HG02970 (cell line): ENCODE measurements at regions not wholly inside any gene's neighbourhood (a gene's known extent, or its start where the extent isn't known, plus 50 kb on each side); places are given as distances from the start of the nearest gene placed in this dataset.
A peak's percentile ranks its signal among the peaks of the same experiment; 100 is the strongest.
"Not testable (repeated sequence)": the region's sequence is repeated elsewhere in the genome, so short reads cannot be mapped to it uniquely, and the experiment has no call there.

ENCODE experiments used
- ATAC-seq: cut with Tn5 transposase; IDR thresholded peaks from one replicate; pipeline ENCODE4 v1.9.1; 2021; ENCODE audit warnings: mild to moderate bottlenecking, moderate library complexity, moderate number of reproducible peaks; ENCODE audit not compliant: unreplicated experiment, low FRiP score

DNA sequence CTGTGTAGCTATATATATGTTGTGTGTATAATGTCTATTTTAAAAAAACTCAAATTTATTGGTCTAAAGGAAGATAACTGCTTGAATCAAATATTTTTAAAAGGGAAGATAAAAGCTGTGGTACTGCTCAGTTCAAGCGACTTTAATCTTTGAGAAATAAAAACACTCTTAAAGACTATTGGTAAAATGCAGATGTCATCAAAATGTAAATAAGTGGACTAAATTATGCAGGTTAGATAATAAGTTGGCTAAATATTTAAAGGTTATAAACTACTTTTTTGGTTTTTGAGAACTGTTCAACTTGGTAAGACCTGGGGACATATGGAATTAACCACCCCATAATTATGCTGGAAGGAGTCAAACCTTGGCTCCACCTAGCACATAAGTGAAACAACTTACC lies 144.7 kb upstream of the ITM2A start:
- no peak for ATAC-seq

DNA sequence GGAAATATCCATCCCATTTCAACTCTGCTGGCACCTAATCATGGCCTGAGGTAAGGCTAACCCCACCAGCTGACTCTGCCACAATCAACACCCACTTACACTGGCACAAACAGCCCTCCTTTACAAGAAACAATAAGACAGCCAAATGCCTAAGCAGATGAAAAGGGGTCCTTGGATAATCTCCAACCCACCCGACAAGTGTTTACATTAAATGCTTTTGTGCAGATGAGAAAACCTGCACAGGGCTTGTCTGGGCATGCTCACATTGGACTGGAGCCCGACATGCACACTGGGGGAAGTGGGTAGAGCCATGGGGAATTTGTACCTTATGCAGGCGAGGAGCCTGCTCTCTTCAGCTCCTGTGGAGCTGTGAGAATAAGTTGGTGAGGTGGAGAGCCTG lies 138.9 kb upstream of the ITM2A start:
- ATAC-seq: no peak

DNA sequence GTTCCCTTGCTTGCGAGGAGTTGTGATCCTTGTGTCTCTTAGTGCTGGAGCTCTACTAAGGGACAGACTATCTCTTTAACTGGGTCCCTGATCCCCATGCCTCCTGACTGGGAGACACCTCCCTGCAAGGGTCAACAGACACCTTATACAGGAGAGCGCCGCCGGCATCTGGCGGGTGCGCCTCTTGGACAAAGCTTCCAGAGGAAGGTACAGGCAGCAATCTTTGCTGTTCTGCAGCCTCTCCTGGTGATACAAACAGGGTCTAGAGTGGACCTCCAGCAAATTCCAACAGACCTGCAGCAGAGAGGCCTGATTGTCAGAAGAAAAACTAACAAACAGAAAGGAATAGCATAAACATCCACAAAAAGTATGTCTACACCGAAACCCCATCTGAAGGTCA lies 115.6 kb upstream of the ITM2A start:
- ATAC-seq: no peak

DNA sequence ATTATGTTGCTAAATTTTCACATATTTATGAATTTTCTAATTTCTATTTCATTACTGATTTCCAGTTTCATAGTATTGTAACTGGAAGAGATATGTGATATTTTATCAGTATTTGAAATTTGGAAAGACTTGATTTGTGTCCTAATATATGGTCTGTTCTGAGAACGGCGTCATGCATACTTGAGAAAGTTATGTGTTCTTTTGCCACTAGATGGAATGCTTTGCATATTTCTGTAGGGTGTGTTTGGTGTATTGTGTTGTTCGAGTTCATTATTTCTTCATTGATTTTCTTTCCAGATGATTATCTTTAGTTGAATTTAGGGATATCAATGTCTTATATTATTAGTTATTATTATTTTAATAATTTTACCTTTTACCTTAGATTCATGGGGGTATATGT lies 110.6 kb upstream of the ITM2A start:
- no peak for ATAC-seq

DNA sequence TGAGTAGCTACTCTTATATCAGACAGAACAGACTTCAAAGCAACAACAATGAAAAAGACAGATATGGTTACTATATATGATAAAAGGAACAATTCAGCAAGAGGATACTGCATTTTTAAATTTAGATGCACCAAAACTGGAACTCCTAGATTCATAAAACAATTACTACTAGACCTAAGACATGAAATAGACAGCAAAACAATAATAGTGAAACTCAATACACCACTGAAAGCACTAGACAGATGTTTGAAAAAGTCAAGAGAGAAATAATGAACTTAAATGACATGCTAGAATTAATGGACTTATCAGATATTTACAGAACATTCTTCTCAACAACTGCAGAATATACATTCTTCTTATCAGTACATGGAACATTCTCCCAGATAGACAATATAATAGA lies 99.5 kb upstream of the ITM2A start:
- ATAC-seq: no peak

DNA sequence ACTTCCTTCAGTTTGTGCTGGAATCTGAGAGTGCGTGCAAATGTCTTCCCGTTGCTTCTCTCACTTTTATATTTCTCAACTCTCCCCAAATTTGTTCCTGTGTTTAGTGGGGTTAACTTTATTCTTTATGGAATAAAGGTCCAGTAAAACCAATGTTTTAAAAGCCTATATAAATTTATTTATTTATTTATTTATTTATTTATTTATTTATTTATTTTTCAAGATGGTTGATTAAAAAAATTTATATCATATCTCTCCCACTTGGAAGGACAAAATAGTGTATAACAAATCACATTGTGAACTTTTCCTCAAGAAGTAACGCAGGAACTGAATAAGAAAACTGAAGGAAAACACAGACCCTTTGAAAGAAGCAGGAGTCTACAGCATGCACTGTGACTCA lies 95.3 kb upstream of the ITM2A start:
- no peak for ATAC-seq

DNA sequence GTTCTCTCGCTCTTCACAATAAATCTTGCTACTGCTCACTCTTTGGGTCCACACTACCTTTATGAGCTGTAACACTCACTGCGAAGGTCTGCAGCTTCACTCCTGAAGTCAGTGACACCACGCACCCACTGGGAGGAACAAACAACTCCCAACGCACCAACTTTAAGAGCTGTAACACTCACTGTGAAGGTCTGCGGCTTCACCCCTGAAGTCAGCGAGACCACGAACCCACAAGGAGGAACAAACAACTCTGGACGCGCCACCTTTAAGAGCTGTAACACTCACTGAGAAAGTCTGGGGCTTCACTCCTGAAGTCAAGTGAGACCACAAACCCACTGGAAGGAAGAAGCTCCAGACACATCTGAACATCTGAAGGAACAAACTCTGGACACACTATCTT lies 89.5 kb upstream of the ITM2A start:
- ATAC-seq: not testable (repeated sequence)

DNA sequence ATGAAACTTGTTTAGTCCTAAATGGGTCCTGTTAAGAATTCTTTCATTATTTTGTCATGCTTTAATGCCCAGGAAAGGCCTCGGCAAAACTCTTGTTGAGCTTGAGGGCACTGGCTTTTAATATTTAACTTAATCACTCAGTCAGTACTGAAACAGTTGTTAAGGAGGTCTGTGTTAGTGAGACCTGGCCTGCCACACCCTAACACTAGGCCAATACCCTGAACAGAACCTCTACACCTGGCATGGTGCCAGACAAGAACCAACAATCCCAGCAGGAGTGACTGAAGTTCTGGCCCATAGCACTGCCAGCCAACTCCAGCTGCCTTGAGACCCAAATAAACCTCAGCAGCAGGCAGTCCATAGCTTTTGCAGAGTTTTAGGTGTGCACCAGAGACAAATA lies 85.7 kb upstream of the ITM2A start:
- peak; percentile 51 for ATAC-seq

DNA sequence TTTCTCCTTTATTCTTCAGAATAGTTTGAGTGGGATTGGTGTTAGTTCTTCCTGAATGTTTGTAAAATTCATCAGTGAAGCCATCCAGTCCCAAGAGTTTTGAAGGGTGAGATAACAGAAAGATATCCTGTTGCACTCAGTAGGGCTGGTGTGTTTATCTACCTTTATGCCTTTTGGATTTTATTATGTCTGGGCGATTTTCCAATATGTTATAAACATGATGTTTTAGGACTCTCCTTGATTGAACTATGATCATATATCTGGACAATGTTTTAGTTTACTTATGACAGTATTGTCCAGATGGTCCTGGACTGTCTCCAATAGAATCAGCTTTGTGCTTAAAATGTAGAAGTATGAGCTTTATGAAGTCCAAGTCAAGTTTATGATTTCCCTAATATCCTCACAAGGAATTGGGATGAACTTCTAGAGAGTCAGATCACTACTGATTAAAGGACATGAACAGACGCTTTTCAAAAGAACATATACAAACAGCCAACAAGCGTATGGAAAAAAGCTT lies 77.6 kb upstream of the ITM2A start:
- ATAC-seq: no peak

DNA sequence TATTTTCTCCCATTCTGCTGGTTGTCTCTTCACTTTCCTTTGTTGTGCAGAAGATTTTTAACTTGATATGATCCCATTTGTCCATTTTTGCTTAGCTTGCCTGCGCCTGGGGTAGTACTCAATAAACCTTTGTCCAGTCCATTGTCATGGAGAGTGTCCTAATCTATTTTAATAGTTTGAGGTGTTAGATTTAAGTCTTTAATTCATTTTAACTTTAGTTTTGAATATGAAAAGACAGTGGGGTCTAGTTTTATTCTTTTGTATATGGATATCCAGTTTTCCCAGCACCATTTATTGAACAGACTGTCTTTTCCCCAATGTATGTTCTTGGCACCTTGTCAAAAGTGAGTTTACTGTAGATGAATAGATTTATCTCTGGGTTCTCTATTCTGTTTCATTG lies 76.0 kb upstream of the ITM2A start:
- ATAC-seq: no peak

DNA sequence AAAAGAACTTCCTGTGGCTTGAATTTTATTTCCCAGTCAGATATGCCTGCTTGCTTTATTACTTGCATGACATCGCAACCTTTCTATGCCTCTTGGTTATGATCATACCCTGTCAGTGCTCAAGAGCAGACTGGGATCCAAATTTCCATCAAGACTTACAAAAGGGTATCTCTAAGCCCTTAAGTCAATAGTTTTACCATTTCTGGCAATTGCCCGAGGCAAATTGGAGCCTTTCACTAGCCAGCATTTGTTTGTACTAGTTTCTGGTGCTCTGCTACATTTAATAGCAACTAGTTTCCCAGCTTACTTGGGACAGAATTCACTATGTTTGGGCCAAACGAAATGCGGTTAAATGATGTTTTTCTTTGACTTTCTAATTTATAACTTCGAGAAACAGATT lies 73.2 kb upstream of the ITM2A start:
- no peak for ATAC-seq
